Spleen (tissue), 11 donors: ENCODE measurements at regions not wholly inside any gene's neighbourhood (a gene's known extent, or its start where the extent isn't known, plus 50 kb on each side); places are given as distances from the start of the nearest gene placed in this dataset.
A peak's percentile ranks its signal among the peaks of the same experiment; 100 is the strongest.

Experiments
- DNase-seq: peaks from one replicate; pipeline ENCODE4 v3.0.0-alpha.2; 2020
- H3K27ac ChIP-seq, 8 donors: fragments of 200-600 bp; sonication (generic) in 7 of 8; 1 replicate in 4 of 8; 2 replicates in 4 of 8; pipeline versions ENCODE4 v1.5.0 to v1.8.0; 2016 to 2021; ENCODE audit warnings: inconsistent platforms in 4 of 8, mild to moderate bottlenecking in 4 of 8, moderate library complexity in 1 of 8
- H3K27me3 ChIP-seq, 7 donors: fragments of 200-600 bp; sonication (generic) in 6 of 7; replicated peaks in 1 of 7; 1 replicate in 4 of 7; 2 replicates in 3 of 7; pipeline versions ENCODE4 v1.5.0 to v1.8.0; 2016 to 2021; ENCODE audit warnings: inconsistent platforms in 3 of 7, mild to moderate bottlenecking in 1 of 7
- H3K36me3 ChIP-seq, 6 donors: fragments of 200-600 bp; sonication (generic) in 5 of 6; 1 replicate in 4 of 6; 2 replicates in 2 of 6; pipeline versions ENCODE4 v1.5.0 to v1.8.0; 2016 to 2021; ENCODE audit warnings: inconsistent platforms in 2 of 6
- H3K4me1 ChIP-seq, 6 donors: fragments of 200-600 bp; sonication (generic) in 5 of 6; 1 replicate in 3 of 6; 2 replicates in 3 of 6; pipeline versions ENCODE4 v1.5.0 to v1.8.0; 2016 to 2021; ENCODE audit warnings: inconsistent platforms in 3 of 6
- H3K4me3 ChIP-seq, 8 donors: fragments of 200-600 bp; sonication (generic) in 7 of 8; 1 replicate in 4 of 8; 2 replicates in 4 of 8; pipeline versions ENCODE4 v1.5.0 to v1.8.0; 2016 to 2021; ENCODE audit warnings: inconsistent platforms in 4 of 8, mild to moderate bottlenecking in 4 of 8, moderate library complexity in 2 of 8
- H3K9me3 ChIP-seq, 8 donors: fragments of 200-600 bp; sonication (generic) in 7 of 8; 1 replicate in 4 of 8; 2 replicates in 4 of 8; pipeline versions ENCODE4 v1.5.0 to v1.8.0; 2016 to 2021; ENCODE audit warnings: inconsistent platforms in 4 of 8
- CTCF ChIP-seq, 11 experiments: fragments of 200-600 bp in 7 of 11; fragments of 450-650 bp in 4 of 11; sonication (generic) in 4 of 11; IDR thresholded peaks in 8 of 11; conservative IDR thresholded peaks in 3 of 11; 1 replicate in 7 of 11; 2 replicates in 4 of 11; pipeline versions ENCODE4 v1.4.0 to v1.8.0; 2016 to 2021; ENCODE audit warnings: antibody characterized with exemption in 11 of 11, inconsistent platforms in 4 of 11, mild to moderate bottlenecking in 1 of 11
- POLR2A ChIP-seq, 3 donors: fragments of 450-650 bp; IDR thresholded peaks; one replicate each; pipeline ENCODE4 v1.5.1; 2017; ENCODE audit warnings: antibody characterized with exemption in 3 of 3, mild to moderate bottlenecking in 1 of 3
- POLR2AphosphoS5 ChIP-seq, 3 donors: sonication (generic); formaldehyde crosslinking; IDR thresholded peaks; one replicate each; pipeline ENCODE4 v1.5.1; 2017; ENCODE audit warnings: antibody characterized with exemption in 3 of 3
- WGBS, 5 donors: extraction: QIAGEN DNeasy Blood & Tissue Kit in 3 of 5; methylation state at CpG; one replicate each; pipeline versions ENCODE4 v1.1.5 to v1.1.7; 2013 to 2018; 5-methylcytosine and 5-hydroxymethylcytosine counted together
- intact Hi-C: fragments of 100-400 bp; cut with DNase I; formaldehyde crosslinking; loops from one replicate; pipeline ENCODE4 v1.15.0; 2023; ENCODE audit warnings: low total_unique reads
- donor health status: healthy with polysubstance abuse.
- donor health status: DM: no; HTN: no; CAD: no; lungs with moderate emphysema.
- donor health status: DM: no; HTN: no; CAD: no.
- donor health status: Bipolar disorder and iron deficiency.
- donor health status: healthy.
- donor health status: DM: no; HTN: no; CAD: no.
- donor health status: DM: yes; HTN: yes; CAD: no.

- no peaks in the 10 kb centered on the region for H3K4me1 ChIP-seq
- H3K27me3 ChIP-seq: peaks cover 0 to 10% (median 0%) of the 10 kb centered on the region in 7 donors
- WGBS, 5 donors: 67 to 70% (median 70%) methylated on average over 5 of the region's 5 CpGs
- TF ChIP-seq CTCF (IDR thresholded peaks at IDR 0.05 in 8 of 11, conservative IDR thresholded peaks at IDR 0.05 in 3 of 11) (no peak), POLR2A (IDR thresholded peaks at IDR 0.05) (no peak), POLR2AphosphoS5 (IDR thresholded peaks at IDR 0.05) (no peak)
- DNase-seq: no peak
- H3K36me3 ChIP-seq: no peaks in the 10 kb centered on the region
- H3K4me3 ChIP-seq: no peak overlapping the region
- no peaks in the 10 kb centered on the region for H3K9me3 ChIP-seq
- intact Hi-C loops: no loop called here
- H3K27ac ChIP-seq: peak overlapping the region in 4 of 8 donors; percentile 3 to 25 (median 16)
These were observed 364.5 kb downstream of the IRS1 start for GRCh38 chr2:226435146-226435545.

GRCh38 chr2:226434702-226435101 lies 364.9 kb downstream of the IRS1 start:
- WGBS, 5 donors: 59 to 76% (median 64%) methylated on average over 5 of the region's 5 CpGs
- intact Hi-C loops: no loop called here

DNA sequence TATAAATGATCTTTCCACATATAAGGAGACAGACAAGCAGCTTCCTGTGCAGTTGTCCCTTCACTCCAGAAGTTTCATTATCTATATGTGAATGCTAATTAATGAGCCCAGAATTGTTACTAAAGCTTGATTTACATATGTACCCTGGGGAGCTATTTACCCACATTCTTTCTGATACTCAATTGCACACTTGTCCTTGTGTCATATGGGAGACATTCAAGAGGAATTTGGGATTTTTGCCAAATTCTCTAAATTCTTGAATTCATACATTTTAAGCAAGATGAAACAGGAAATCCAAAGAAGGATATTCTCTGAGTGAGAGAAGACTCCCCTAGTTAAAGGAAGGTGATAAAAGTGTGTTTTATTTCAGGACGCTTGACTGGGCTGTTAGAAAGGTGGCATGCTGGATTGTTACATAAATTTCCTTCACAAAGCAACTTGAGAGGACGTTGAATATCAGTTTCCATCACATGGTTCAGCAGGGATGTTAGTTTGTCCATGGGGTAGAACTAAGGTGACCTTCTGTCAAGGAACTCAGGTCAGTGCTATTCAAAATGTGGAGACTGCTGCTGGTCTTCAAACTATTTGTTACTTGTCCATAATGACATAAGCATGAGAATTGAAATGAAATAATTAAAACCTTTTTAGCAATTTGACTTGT lies 368.2 kb downstream of the IRS1 start:
- no peak overlapping the region for H3K27ac ChIP-seq
- no peaks in the 10 kb centered on the region for H3K36me3 ChIP-seq
- H3K9me3 ChIP-seq: no peaks in the 10 kb centered on the region
- H3K4me1 ChIP-seq: no peaks in the 10 kb centered on the region
- TF ChIP-seq CTCF (IDR thresholded peaks at IDR 0.05 in 8 of 11, conservative IDR thresholded peaks at IDR 0.05 in 3 of 11) (no peak), POLR2AphosphoS5 (IDR thresholded peaks at IDR 0.05) (no peak), POLR2A (IDR thresholded peaks at IDR 0.05) (no peak)
- intact Hi-C loops: no loop called here
- H3K4me3 ChIP-seq: no peak overlapping the region
- no peak for DNase-seq
- WGBS, 5 donors: 49 to 69% (median 58%) methylated on average over 2 of the region's 2 CpGs
- H3K27me3 ChIP-seq: peaks cover 0 to 5% (median 0%) of the 10 kb centered on the region in 7 donors

More at GRCh38 chr2:226434702-226435101, 364.9 kb downstream of the IRS1 start:
- Histone ChIP-seq H3K27ac (peak overlapping the region in 4 of 8 donors; percentile 3 to 25 (median 16)), H3K36me3 (no peaks in the 10 kb centered on the region), H3K4me1 (no peaks in the 10 kb centered on the region), H3K4me3 (no peak overlapping the region), H3K27me3 (peaks cover 0 to 10% (median 0%) of the 10 kb centered on the region in 7 donors), H3K9me3 (no peaks in the 10 kb centered on the region)
- TF ChIP-seq POLR2A (IDR thresholded peaks at IDR 0.05): no peak
- TF ChIP-seq POLR2AphosphoS5 (IDR thresholded peaks at IDR 0.05): no peak
- TF ChIP-seq CTCF (IDR thresholded peaks at IDR 0.05 in 8 of 11, conservative IDR thresholded peaks at IDR 0.05 in 3 of 11): no peak
- no peak for DNase-seq

DNA sequence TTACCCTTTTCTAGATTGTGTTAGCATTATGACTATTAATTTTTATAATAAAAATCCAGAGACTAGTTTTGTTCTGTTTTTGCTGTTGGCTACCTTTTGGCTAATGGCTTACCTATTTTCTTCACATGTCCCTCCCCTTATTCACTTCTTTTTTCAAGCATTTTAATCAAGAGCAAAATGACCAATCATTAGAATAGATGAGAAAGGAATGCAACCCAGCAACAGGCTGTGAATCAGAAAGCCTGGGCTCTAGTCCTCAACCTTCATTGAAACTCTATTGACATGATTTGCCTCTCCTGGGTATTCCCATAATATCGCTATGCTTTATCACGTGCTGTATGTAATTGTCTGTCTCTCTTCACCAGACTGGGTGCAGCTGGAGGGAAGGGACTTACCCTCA lies 370.1 kb downstream of the IRS1 start:
- 86 to 98% (median 92%) methylated on average over 2 of the region's 2 CpGs for WGBS, 5 donors
- no peak for TF ChIP-seq POLR2AphosphoS5 (IDR thresholded peaks at IDR 0.05)
- TF ChIP-seq POLR2A (IDR thresholded peaks at IDR 0.05): no peak
- no peak for TF ChIP-seq CTCF (IDR thresholded peaks at IDR 0.05 in 8 of 11, conservative IDR thresholded peaks at IDR 0.05 in 3 of 11)

More for the DNA sequence above, 370.1 kb downstream of the IRS1 start:
- intact Hi-C loops: no loop called here
- H3K9me3 ChIP-seq: no peaks in the 10 kb centered on the region
- peaks cover 0 to 5% (median 0%) of the 10 kb centered on the region in 7 donors for H3K27me3 ChIP-seq
- no peak overlapping the region for H3K4me3 ChIP-seq
- H3K36me3 ChIP-seq: no peaks in the 10 kb centered on the region
- no peak for DNase-seq
- no peak overlapping the region for H3K27ac ChIP-seq
- no peaks in the 10 kb centered on the region for H3K4me1 ChIP-seq
